Transverse colon (tissue), 3 donors: ENCODE measurements at regions not wholly inside any gene's neighbourhood (a gene's known extent, or its start where the extent isn't known, plus 50 kb on each side); places are given as distances from the start of the nearest gene placed in this dataset.

Experiments used
- EP300 ChIP-seq: sonication (generic); formaldehyde crosslinking; IDR thresholded peaks from one replicate; pipeline ENCODE4 v1.6.1; 2017; ENCODE audit warnings: antibody characterized with exemption, low read depth
- TF ChIP-seq, protein P1 (sequence below), 5 experiments: fragments of 200-600 bp in 3 of 5; fragments of 450-650 bp in 2 of 5; sonication (generic) in 3 of 5; IDR thresholded peaks; 1 replicate in 2 of 5; 2 replicates in 3 of 5; pipeline ENCODE4 v1.5.1; 2016 to 2017; ENCODE audit warnings: antibody characterized with exemption in 5 of 5, inconsistent platforms in 3 of 5, mild to moderate bottlenecking in 2 of 5, moderate library complexity in 1 of 5

DNA sequence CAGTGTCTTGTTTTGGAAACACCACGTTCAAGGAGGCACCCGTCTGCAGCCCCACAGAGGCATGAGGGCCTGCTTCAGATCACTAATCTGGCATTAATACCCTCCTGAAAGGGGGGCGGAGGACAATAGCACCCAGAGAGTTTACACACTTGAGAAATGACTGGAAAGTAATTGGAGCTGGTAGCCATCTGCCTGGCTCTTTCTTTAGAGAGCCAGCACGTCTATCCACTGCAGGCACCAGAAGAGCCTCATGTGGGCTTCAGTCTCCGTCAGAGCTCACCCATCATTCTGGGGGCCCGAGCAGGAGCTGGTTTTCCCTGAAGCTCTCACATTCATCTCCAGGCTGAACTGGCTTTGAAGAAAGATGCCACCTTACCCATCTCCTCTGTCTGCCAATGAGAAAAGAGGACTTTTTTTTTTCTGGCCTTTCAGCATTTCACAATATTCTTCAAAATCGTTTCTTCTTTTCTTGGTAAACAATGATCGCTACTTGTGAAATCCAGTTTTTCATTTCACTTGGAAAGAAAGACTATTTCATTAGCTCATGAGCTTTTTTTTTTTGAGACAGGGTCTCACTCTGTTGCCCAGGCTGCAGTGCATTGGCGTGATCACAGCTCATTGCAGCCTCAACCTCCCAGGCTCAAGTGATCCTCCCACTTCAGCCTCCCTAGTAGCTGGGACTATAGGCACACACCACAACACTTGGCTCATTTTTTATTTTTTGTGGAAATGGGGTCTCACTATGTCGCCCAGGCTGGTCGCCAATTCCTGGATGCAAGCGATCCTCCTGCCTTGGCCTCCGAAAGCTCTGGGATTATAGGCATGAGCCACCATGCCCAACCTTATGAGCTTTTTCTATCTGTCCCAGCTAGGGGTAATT, 124.7 kb upstream of the ZNF217 start:
- TF ChIP-seq, protein P1, sequence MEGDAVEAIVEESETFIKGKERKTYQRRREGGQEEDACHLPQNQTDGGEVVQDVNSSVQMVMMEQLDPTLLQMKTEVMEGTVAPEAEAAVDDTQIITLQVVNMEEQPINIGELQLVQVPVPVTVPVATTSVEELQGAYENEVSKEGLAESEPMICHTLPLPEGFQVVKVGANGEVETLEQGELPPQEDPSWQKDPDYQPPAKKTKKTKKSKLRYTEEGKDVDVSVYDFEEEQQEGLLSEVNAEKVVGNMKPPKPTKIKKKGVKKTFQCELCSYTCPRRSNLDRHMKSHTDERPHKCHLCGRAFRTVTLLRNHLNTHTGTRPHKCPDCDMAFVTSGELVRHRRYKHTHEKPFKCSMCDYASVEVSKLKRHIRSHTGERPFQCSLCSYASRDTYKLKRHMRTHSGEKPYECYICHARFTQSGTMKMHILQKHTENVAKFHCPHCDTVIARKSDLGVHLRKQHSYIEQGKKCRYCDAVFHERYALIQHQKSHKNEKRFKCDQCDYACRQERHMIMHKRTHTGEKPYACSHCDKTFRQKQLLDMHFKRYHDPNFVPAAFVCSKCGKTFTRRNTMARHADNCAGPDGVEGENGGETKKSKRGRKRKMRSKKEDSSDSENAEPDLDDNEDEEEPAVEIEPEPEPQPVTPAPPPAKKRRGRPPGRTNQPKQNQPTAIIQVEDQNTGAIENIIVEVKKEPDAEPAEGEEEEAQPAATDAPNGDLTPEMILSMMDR (IDR thresholded peaks at IDR 0.05), result no peak
- no peak for TF ChIP-seq EP300
